ENCODE measurements at regions not wholly inside any gene's neighbourhood (a gene's known extent, or its start where the extent isn't known, plus 50 kb on each side); places are given as distances from the start of the nearest gene placed in this dataset.

DNA sequence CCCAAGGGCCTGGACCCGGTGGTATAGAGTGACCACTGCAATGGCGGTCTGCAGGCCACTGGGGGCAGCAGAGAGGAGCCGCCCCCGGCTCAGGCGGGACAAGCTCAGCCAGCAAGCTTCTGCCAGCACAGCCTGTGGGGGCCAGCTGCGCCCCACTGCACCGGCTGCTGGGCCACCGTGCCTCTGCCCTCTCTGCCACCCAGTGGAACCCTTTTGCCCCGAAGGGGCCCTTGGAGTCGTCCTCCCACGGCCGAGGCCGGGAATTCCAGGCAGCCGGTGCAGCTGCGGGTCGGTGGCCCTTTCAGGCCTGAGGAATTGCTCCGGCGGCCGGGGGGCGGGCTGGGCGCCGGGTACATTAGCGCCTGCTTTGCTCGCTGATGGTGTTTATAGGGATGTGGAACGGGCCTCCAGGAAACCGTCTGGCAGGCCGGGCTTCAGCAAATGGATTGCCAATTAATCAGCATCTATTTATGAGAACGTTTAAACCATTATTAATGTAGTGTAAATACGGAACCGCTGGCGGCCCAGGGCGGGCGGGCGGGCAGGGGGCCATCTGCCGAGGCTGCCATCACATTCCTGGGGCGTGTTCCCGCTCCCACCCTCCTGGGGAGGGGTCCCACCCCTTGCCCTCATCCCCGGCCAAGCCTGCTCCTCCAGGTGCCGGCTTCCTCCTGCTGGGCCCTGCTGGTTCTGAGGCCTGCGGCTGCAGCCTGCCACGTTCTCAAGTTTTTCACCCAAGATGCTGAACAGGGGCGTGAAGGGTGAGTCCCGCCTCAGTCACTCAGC lies 127.4 kb downstream of the BARX1 start:
- peak; percentile 59 for DNase-seq

DNA sequence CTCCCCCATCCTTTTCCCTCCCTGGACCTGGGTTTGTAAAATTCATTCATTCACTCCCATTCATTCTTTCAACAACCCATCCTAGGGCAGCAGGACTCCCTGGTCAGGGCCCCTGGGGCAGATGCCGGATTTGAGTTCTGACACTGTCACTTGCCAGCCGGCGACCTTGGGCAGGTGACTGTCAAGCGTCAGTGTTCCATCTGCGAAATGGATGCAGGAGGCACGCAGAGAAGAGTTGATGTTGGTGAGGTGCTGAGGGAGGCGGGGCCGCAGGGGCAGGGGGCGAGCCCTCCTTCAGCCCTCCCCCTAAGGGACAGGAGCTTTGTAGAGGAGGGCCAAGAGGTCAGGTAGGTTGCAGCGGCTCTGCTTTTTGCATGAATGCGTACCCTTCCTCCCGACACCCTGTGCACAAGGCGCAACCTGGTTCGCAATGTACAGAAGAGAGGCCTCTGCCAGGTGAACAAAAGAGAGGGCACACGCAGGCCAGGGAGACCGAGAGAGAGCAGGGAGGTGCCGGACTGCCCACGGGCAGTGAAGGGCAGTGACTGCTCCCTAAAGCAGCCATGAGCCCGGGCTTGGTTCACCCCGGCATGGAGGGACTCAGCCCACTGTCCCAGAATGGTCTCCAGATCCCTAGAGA lies 128.1 kb downstream of the BARX1 start:
- no peak for DNase-seq

- DNase-seq: no peak
Measured at GRCh38 chr9:93826209-93826608, 128.9 kb downstream of the BARX1 start.

DNA sequence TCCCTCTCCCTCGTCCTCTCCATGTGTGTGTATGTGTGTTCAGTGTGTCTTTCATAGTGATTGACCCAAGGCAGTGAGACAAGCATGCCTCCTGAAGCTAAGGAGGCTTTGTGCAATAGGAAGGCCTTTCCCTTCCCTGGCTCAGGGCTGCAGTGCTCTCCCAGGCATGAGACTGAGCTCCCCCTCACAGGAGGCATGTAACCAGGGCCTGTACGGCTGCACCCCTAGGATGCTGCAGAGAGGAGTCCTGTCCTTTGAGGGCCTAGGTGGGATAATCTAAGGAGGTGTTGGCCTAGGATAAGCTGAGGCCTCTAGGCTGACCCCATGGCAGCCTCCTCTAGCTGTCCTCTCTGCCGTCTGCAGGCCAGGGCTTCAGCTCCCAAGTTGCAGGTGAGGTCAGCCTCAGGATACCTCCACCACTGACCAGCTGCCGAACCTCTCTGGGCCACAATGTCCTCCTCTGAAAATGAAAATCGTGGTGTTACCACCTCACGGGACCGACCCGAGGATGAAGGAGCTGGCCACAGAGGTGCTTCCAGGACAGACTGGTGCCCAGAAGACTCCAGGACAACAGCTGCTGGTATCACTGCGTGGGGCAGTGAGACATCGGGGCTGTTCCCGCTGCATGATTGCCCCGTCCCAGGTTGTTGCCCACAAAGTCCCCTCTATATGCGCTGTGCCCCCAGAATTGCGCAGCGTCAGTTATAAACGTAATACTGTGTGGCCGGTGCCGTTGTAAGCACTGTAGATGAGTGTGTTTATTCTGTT lies 129.6 kb downstream of the BARX1 start:
- no peak for DNase-seq

DNA sequence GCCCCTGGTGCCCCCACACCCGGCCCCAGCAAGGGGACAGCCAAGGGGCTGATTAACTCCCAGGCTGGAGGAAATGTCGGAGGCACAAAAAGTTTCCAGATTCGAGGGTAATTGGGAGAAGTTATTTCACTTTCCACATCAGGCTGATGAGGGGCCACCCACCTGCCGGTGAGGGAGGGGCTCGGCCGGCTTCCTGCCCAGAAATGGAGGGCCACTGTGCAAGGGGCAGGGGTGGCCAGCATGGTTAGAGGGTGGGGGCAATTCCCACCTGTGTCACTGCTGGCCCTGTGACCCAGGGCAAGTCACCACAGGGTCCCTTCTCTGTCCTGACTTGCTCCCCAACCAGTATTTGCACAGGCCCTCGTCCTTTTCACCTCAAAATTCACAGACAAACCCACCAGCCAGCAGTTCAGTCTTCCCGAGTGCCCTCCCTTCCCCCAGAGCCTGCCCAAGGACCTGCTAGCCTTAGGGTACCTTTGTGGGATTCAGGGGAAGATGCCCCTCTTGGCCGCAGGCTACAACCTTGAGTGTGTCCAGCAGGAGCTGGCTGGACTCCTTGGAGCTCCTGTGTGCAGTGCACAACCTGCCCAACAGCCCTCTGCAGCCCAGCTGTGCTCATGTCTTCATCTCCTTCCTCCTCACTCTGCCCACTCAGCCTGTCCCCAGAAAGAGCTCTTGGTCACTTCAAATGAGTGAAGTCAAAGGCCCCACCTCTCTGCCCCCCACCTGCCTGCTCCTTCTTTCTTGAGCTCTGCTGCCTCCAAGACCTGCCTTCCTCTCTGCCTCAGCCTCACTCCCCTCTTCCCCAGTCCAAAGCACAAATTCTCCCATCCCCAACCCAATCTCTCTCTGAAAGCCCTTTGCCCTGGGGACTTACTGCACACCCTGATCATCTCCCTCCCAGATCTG lies 130.5 kb downstream of the BARX1 start:
- no peak for DNase-seq

DNA sequence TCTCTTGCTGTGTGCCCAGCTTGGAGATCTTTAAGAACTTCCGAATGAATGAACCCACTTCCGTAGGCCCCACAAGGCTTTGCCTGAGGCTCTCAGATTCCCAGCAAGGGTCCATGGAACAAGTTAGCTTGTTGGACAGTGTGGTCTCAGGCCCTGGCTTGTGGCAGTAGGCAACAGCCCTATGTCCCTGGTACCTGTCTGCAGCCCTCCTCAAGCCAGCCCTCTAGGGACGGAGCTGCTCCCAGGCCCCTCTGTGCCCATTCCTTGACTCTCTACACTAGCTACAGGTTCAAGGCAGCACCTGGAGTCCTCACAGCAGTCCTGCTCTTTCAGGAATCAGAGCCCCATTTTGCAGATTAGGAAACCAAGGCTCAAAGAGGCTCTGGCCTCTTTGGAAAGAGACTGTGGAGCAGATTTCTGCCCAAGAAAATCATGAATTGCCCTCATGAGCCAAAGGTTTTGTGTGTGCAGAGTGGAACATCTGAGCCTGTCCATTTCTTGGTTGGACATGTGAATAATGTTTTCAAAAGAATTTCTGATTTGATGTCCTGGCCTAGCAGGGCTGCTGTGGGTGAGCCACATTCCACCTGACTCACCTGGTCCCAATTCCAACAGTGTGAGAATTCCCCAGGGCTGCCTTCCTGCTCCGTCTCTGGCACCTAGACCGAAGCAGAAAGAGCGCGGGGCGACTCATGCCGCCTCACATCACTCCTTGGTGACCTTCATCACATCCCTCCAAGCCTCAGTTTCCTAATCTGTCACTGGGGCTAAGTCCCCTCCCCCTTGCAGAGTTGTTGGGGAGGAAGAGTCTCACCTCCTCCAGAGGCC lies 131.7 kb downstream of the BARX1 start:
- DNase-seq: no peak

DNA sequence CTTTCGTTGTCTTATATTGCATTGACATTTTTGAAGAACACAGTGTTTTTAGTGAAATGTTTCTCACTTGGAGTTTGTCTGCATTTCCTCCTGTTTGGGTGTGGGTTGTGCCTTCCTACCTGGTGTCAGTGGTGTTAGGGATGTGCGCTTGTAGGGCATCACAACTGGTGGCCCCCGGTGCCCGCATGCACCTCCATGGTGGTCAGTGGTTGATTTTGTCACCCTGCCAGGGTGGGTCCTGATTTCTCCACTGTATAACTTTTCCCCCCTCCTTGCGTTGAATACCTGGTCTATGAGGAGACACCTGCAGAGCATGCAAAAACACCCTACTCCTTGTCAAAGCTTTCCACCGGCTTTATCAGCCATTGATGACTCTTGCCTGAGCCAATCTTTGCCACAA lies 132.9 kb downstream of the BARX1 start:
- no peak for DNase-seq

- DNase-seq: no peak
Measured at GRCh38 chr9:93821307-93821703, 133.8 kb downstream of the BARX1 start.

- no peak for DNase-seq
Measured at GRCh38 chr9:93820667-93821306, 134.4 kb downstream of the BARX1 start.

- no peak for DNase-seq
Measured at GRCh38 chr9:93819905-93820304, 135.2 kb downstream of the BARX1 start.

GRCh38 chr9:93818827-93819472 lies 136.2 kb downstream of the BARX1 start:
- no peak for DNase-seq

GRCh38 chr9:93818237-93818636 lies 136.9 kb downstream of the BARX1 start:
- DNase-seq: no peak

DNA sequence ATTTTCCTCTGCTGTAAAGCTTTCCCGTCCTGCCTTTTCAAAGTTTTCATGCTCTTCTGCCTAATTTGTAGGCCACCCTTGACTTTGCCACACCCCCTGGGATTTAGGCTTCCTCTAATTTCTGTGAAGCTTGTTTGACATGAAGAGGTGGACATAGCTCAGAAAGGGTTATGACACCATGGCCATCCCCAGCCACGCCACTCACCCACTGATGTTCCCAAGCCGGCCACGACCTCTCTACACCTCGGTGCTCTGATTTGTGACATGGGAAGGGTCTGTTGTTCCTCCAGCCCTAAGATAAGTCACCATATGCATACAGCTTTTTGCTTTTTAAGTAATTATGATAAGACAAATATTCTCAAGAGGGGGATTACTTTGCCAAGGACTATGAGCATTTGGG lies 139.5 kb downstream of the BARX1 start:
- no peak for DNase-seq

GRCh38 chr9:93815135-93815534 lies 140.0 kb downstream of the BARX1 start:
- no peak for DNase-seq

DNA sequence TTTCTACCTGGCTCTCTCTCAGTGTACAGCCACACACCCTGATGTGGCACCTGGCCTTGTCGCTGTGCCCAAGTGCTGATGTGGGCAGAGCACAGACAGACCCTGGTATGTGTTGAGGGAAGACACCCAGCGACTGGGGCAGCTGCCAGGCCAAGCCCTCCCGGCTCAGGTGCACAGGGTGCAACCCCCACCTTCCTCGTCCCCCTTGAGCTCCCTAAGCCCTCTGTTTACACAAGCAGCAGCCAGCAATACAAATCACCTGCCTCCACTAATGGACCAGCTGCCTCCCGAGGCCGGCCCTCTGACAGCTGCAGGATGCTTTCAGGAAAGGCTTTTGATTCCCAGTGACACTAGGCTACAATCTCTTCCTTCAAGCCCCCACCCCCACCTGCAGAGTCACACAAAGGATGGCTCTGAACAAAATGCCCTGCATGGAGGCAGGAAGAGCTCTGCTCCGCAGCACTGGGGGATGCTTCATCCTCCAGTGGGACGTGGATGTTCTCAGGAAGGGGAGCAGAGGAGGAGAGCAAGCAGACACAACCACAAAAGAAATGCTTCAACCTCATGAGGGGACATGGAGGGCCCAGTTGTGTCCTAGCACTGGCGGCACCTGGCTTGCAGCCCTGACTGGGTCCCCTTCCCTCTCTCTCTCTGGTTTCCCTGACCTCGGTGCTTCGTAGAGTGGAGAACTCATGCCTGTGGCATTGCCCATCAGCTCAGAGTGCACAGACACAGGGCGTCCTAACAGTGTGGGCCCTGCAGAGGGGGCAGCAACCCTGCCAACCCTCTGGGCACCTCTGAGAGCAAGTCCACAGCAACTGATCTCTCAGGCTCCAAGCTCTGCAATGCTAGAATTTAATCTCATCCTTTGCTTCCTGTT lies 140.8 kb downstream of the BARX1 start:
- DNase-seq: no peak

GRCh38 chr9:93813221-93814076 lies 141.7 kb downstream of the BARX1 start:
- no peak for DNase-seq

GRCh38 chr9:93812410-93812668 lies 142.8 kb downstream of the BARX1 start:
- DNase-seq: no peak

- no peak for DNase-seq
Measured at GRCh38 chr9:93810028-93810971, 144.9 kb downstream of the BARX1 start.

Measured in EL (cell line).